Kidney (tissue), 13 donors: ENCODE measurements at regions not wholly inside any gene's neighbourhood (a gene's known extent, or its start where the extent isn't known, plus 50 kb on each side); places are given as distances from the start of the nearest gene placed in this dataset.

Experiments used
- DNase-seq, 5 donors: peaks; one replicate each; pipeline ENCODE4 v3.0.0-alpha.2; 2013 to 2020
- FAIRE-seq: peaks from 2 replicates; lab custom pipeline; 2012; peaks lifted over from hg19 to GRCh38; lab: Jason Lieb, UNC
- H3K27ac ChIP-seq, 2 donors: one replicate each; pipeline ENCODE4 v1.7.0; 2013; ENCODE audit warnings: low read depth in 2 of 2, low read length in 2 of 2, inconsistent platforms in 1 of 2
- H3K27me3 ChIP-seq: one replicate; pipeline ENCODE4 v1.7.1; 2013; ENCODE audit warnings: low read length, inconsistent platforms; ENCODE audit not compliant: control insufficient read depth, insufficient read depth
- H3K36me3 ChIP-seq, 3 donors: one replicate each; pipeline versions ENCODE4 v1.7.0 to v1.7.1; 2013; ENCODE audit warnings: low read length in 3 of 3, control low read depth in 1 of 3, inconsistent platforms in 1 of 3; ENCODE audit not compliant: insufficient read depth in 3 of 3, control insufficient read depth in 2 of 3
- H3K4me1 ChIP-seq, 3 donors: one replicate each; pipeline versions ENCODE4 v1.7.0 to v1.7.1; 2013; ENCODE audit warnings: low read length in 3 of 3, inconsistent platforms in 1 of 3, low read depth in 1 of 3; ENCODE audit not compliant: control insufficient read depth in 2 of 3, insufficient read depth in 2 of 3
- H3K4me3 ChIP-seq, 3 donors: one replicate each; pipeline versions ENCODE4 v1.7.0 to v1.8.1; 2013; ENCODE audit warnings: low read length in 3 of 3, control low read depth in 1 of 3, inconsistent platforms in 1 of 3
- H3K9ac ChIP-seq, 3 donors: one replicate each; pipeline versions ENCODE4 v1.7.0 to v1.7.1; 2013; ENCODE audit warnings: low read length in 3 of 3, control low read depth in 1 of 3, inconsistent platforms in 1 of 3
- H3K9me3 ChIP-seq, 3 donors: one replicate each; pipeline versions ENCODE4 v1.7.0 to v1.7.1; 2013; ENCODE audit warnings: low read length in 3 of 3, control low read depth in 1 of 3, inconsistent platforms in 1 of 3; ENCODE audit not compliant: control insufficient read depth in 2 of 3, insufficient read depth in 1 of 3
- CTCF ChIP-seq: IDR thresholded peaks from 3 replicates; pipeline ENCODE4 v1.5.1; 2012; ENCODE audit warnings: mild to moderate bottlenecking, moderate library complexity, borderline replicate concordance; ENCODE audit not compliant: insufficient read depth; ENCODE audit errors: extremely low read depth
- intact Hi-C: fragments of 100-400 bp; cut with DNase I; formaldehyde crosslinking; loops from one replicate; pipeline ENCODE4 v1.11.1; 2022
- donor health status: control.
- donor health status: control.
- donor health status: control.
- donor health status: control.
- donor health status: control.
- donor health status: DM: yes; HTN: yes; CAD: no.
- donor health status: Normal renal cell carcinoma (clear cell type).

- Histone ChIP-seq H3K27me3 (no peaks in the 10 kb centered on the region), H3K9me3 (no peaks in the 10 kb centered on the region), H3K9ac (no peak overlapping the region), H3K4me3 (no peak overlapping the region), H3K4me1 (no peaks in the 10 kb centered on the region), H3K36me3 (no peaks in the 10 kb centered on the region), H3K27ac (no peak overlapping the region)
- DNase-seq (peak in 3 of 5 donors; percentile 31 to 55 (median 31)), FAIRE-seq (no peak)
- TF ChIP-seq CTCF, result no peak
- intact Hi-C loops, result no loop called here
These were observed 165.5 kb upstream of the NTM start for GRCh38 chr11:131204765-131205380.

DNA sequence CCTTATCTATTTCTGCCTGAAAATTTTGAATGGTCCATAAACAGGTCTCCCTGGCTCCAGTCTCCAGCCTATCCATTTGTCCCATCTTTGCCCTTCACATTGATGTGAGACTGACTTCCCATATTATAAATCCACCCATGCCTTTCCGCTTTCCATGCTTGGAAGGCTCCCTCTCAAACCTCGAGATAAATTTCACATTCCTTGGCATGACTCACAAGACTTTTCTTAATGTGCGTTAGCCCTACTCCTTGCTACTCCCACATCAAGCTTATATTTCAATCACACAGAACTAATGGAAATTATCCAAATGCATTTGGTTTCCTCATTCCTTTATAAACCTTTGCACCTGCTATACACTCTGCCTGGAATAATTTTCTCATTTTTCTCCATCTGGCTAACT, 163.7 kb upstream of the NTM start:
- DNase-seq (peak in 1 of 5 donors; percentile 16), FAIRE-seq (no peak)
- TF ChIP-seq CTCF, result no peak
- Histone ChIP-seq H3K36me3 (no peaks in the 10 kb centered on the region), H3K4me1 (no peaks in the 10 kb centered on the region), H3K9ac (no peak overlapping the region), H3K4me3 (no peak overlapping the region), H3K27ac (no peak overlapping the region), H3K9me3 (no peaks in the 10 kb centered on the region), H3K27me3 (no peaks in the 10 kb centered on the region)
- intact Hi-C loops, result no loop called here

DNA sequence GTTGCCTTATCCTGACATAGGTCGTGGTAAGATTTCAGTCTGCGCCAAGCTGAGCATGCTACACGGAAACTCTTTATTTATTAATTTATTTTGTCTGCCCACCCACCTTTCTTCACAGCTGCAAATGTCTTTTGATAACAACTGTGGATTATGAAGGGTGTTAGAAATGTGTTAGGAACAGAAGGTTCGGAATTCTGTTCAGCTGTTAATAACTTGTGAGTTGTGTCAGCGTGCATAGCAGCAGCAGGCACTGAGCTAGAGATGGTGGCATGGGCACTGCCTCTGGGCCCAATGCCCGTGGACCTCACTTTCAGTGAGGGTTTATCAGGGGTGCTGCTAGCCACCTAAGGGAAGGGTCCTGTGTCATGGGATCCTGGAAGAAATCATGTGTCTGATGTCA, 162.5 kb upstream of the NTM start:
- Histone ChIP-seq H3K4me3 (no peak overlapping the region), H3K27me3 (no peaks in the 10 kb centered on the region), H3K27ac (no peak overlapping the region), H3K9ac (no peak overlapping the region), H3K36me3 (no peaks in the 10 kb centered on the region), H3K9me3 (no peaks in the 10 kb centered on the region), H3K4me1 (no peaks in the 10 kb centered on the region)
- intact Hi-C loops, result no loop called here
- FAIRE-seq (no peak), DNase-seq (no peak)
- TF ChIP-seq CTCF, result no peak
